Activated CD8-positive, alpha-beta T cell treated with anti-CD3 and anti-CD28 coated beads for 36 hours (primary cell): ENCODE measurements at regions not wholly inside any gene's neighbourhood (a gene's known extent, or its start where the extent isn't known, plus 50 kb on each side); places are given as distances from the start of the nearest gene placed in this dataset.
"Not testable (repeated sequence)": the region's sequence is repeated elsewhere in the genome, so short reads cannot be mapped to it uniquely, and the experiment has no call there.

Experiments used
- ATAC-seq: fragments of 200-7000 bp; cut with Tn5 transposase; one replicate; pipeline ENCODE4 v1.10.0; 2021; ENCODE audit warnings: mild to moderate bottlenecking, moderate library complexity
- CTCF ChIA-PET: fragments of 350-600 bp; sonication (Branson Sonifier 250); formaldehyde crosslinking; loops from one replicate; lab custom pipeline; 2021; ENCODE audit warnings: antibody characterized with exemption; lab: Charles Lee
- POLR2A ChIA-PET: fragments of 350-600 bp; sonication (Branson Sonifier 250); formaldehyde crosslinking; loops from one replicate; lab custom pipeline; 2021; ENCODE audit warnings: antibody characterized with exemption; lab: Charles Lee
- DNase-seq: peaks from one replicate; pipeline ENCODE4 v3.0.0-alpha.2; 2020
- H3K27ac Mint-ChIP-seq: one replicate; pipeline ENCODE4 v1.8.0; 2021; ENCODE audit warnings: mild to moderate bottlenecking, mixed read lengths
- H3K27me3 Mint-ChIP-seq: one replicate; pipeline ENCODE4 v1.8.0; 2021; ENCODE audit warnings: mixed read lengths
- H3K36me3 Mint-ChIP-seq: one replicate; pipeline ENCODE4 v1.8.0; 2021; ENCODE audit warnings: low read depth, mixed read lengths
- H3K4me1 Mint-ChIP-seq: one replicate; pipeline ENCODE4 v1.8.0; 2021; ENCODE audit warnings: low read depth, mixed read lengths
- H3K4me3 Mint-ChIP-seq: one replicate; pipeline ENCODE4 v1.8.0; 2021; ENCODE audit warnings: mild to moderate bottlenecking, moderate library complexity, mixed read lengths
- H3K9me3 Mint-ChIP-seq: one replicate; pipeline ENCODE4 v1.8.0; 2021; ENCODE audit warnings: mixed read lengths
- intact Hi-C: fragments of 100-400 bp; cut with micrococcal nuclease; formaldehyde crosslinking; loops from one replicate; pipeline ENCODE4 v1.10.0; 2022
- microRNA-seq: library from miRNA; unstranded; fragments of <30 nt; microRNA quantifications from one replicate; pipeline ENCODE4 v1.2.0, GENCODE V29; 2022; ENCODE audit warnings: borderline microRNAs expressed, borderline replicate concordance
- TF ChIP-seq, protein P1 (sequence below): fragments of 200-600 bp; IDR thresholded peaks from one replicate; pipeline ENCODE4 v1.8.0; 2022; ENCODE audit warnings: antibody characterized with exemption, mild to moderate bottlenecking

DNA sequence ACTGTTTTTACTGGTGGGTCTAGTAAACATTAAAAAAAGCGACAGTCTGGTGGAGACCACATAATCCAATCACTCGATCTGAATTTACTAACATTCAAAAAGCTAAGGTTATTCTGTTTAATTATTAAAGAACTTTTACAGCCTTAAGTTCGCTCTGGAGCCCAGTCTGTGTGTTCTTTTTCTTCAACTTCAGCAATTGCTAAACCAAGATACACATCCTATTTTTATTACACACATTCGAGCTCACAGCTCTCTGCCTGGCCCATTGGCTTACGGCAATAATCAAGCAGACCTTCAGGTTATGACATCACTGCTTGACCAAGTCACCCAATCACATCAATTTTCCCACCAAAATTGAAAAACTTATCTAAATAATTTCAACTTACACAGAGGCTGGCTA is 57.4 kb upstream of the PRSS16 start:
- intact Hi-C loops = no loop called here
- peaks cover 7% of the 10 kb centered on the region for H3K4me1 Mint-ChIP-seq
- peaks cover 1% of the 10 kb centered on the region for H3K27me3 Mint-ChIP-seq
- ATAC-seq (no peak), DNase-seq (no peak)
- TF ChIP-seq, protein P1, sequence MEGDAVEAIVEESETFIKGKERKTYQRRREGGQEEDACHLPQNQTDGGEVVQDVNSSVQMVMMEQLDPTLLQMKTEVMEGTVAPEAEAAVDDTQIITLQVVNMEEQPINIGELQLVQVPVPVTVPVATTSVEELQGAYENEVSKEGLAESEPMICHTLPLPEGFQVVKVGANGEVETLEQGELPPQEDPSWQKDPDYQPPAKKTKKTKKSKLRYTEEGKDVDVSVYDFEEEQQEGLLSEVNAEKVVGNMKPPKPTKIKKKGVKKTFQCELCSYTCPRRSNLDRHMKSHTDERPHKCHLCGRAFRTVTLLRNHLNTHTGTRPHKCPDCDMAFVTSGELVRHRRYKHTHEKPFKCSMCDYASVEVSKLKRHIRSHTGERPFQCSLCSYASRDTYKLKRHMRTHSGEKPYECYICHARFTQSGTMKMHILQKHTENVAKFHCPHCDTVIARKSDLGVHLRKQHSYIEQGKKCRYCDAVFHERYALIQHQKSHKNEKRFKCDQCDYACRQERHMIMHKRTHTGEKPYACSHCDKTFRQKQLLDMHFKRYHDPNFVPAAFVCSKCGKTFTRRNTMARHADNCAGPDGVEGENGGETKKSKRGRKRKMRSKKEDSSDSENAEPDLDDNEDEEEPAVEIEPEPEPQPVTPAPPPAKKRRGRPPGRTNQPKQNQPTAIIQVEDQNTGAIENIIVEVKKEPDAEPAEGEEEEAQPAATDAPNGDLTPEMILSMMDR = no peak
- H3K27ac Mint-ChIP-seq = no peak overlapping the region
- H3K9me3 Mint-ChIP-seq = no peaks in the 10 kb centered on the region
- ChIA-PET CTCF (interaction anchor here (0.7 to 1.2 kb wide), 5 partner anchors 122 to 583 kb away, joined by 3 to 4 read pairs (median 3); partner anchors contain the start of gene ZNF391), POLR2A (no interaction called here)
- no peaks in the 10 kb centered on the region for H3K36me3 Mint-ChIP-seq
- H3K4me3 Mint-ChIP-seq = no peak overlapping the region

DNA sequence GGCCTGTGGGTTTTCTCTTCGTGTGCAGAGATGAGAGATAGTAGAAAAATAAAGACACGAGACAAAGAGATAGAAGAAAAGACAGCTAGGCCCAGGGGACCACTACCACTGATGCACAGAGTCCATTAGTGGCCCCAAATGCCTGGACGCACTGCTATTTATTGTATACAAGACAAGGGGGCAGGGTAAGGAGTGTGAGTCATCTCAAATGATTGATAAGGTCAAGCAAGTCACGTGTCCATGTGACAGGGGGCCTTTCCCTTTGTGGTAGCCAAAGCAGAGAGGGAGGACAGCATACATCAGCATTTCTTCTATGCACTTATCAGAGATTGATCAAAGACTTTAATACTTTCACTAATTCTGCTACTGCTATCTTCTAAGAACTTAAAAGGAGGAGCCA is 53.0 kb upstream of the PRSS16 start:
- H3K4me1 Mint-ChIP-seq, H3K4me3 Mint-ChIP-seq, H3K27me3 Mint-ChIP-seq, ATAC-seq, H3K9me3 Mint-ChIP-seq, intact Hi-C loops, H3K36me3 Mint-ChIP-seq, DNase-seq, H3K27ac Mint-ChIP-seq: not testable (repeated sequence)
- POLR2A ChIA-PET = interaction anchor here (1.5 kb wide), 1 partner anchor 11 kb away, joined by 4 read pairs; no protein-coding TSS in a partner anchor
- CTCF ChIA-PET = interaction anchor here (1.2 kb wide), 1 partner anchor 323 kb away, joined by 3 read pairs; no protein-coding TSS in a partner anchor

DNA sequence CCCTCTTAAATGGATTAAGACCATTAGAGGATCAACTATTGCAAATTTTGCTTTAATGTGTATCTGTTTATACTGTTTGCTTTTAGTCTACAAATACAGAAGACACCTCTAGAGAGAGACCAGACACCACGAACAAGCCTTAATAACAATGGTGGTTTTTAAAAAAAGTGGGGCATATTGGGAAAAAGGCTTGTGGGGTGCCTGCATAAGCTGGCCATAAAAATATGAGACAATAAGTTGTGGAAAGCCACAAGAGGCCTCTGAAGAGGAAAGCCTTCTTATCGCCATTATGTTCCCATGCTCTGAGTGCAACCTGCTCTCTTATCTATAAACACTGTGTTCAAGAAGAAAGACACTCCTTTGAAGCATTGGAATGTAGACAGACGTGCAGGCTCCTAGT is 52.0 kb upstream of the PRSS16 start:
- CTCF ChIA-PET = interaction anchor here (1.3 kb wide), 1 partner anchor 9 kb away, joined by 3 read pairs; no protein-coding TSS in a partner anchor
- POLR2A ChIA-PET = interaction anchor here (1.5 kb wide), 2 partner anchors 12 to 42 kb away, joined by 3 to 4 read pairs; no protein-coding TSS in a partner anchor
- ATAC-seq, H3K4me1 Mint-ChIP-seq, intact Hi-C loops, H3K36me3 Mint-ChIP-seq, H3K4me3 Mint-ChIP-seq, H3K9me3 Mint-ChIP-seq, H3K27ac Mint-ChIP-seq, H3K27me3 Mint-ChIP-seq, DNase-seq: not testable (repeated sequence)

Small RNA genes in the stretch of these regions (microRNA-seq; reads per million reads assigned to microRNA genes)
- 32.4 reads per million, percentile 53 among the genes with 10 or more reads in this experiment for gene MIR3143
